Activated T-cell treated with anti-CD3 and anti-CD28 coated beads for 24 hours (primary cell): ENCODE measurements at regions not wholly inside any gene's neighbourhood (a gene's known extent, or its start where the extent isn't known, plus 50 kb on each side); places are given as distances from the start of the nearest gene placed in this dataset.

Experiments used
- DNase-seq: peaks from one replicate; pipeline ENCODE4 v3.0.0-alpha.2; 2020; ENCODE audit warnings: low read depth

DNA sequence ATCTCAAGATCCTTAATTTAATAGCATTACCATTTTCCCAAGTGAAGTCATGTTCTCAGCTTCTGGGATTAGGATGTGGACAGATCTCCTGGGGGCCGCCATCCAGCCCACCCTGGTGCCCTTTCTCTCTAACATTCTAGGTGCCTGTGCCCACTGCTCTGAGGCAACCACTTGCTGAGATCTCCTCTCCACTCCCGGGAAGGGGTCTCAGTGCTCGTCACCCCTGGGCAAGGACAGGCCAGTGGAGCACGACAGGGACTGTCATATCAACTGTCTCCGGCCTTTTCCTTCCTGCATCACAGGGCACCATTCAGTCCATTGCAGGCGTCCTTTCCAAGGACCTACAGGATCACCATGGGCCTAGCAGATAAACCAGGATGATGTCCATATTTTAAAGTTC lies 304.8 kb downstream of the AJAP1 start:
- DNase-seq = no peak

DNA sequence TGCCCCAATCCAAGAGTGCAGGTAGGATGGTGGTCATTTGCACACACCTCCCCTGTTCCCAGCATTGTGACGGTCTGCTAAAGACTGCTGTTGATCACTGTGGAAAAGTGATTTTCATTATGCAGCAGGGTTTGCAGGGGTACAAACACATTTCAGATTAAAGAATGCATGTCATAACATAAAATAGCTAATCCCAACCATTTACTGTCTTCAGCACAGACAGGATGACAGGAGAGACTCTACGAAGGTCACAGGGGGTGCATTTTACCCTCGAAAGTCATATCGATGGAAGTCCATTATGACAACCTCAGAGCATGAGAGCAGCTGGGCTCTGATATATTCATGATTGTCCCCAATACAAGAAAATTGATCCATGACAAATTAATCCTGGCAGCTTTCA lies 302.6 kb downstream of the AJAP1 start:
- no peak for DNase-seq

DNA sequence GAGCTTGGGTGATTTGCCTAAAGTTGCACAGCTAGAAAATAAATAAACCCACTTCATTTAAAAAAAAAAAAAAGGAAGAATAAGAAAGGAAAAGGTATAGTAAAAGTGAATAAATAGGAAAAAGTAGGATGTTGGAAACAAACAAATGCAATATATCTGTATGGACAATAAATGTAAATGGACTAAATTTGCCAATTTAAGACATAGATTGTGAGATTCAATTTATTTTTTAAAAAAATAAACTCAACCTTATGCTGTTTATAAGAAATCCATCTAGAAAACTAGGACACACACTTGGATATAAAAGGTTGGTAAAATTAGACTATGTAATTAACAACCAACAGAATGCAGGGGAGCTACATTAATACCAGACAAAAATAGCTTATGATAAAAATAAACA lies 300.0 kb downstream of the AJAP1 start:
- DNase-seq = no peak

DNA sequence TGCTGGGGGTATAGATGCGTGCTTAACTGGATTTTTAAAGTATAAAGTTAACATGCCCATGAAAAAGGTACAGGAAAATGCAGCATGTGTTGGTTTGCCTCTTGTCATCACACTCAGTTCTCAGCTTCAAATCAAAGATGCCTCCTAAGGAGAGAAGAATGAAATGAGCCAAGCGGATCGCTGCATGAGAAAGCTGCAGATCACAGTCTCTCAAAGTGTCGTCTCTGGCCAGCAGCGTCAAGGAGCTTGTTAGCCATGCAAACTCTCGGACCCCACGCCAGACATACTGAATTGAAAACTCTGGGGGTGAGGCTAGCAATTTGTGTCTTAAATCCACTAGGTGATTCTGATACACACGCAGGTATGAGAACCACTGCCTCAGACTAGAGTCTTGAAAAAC lies 297.2 kb downstream of the AJAP1 start:
- no peak for DNase-seq

DNA sequence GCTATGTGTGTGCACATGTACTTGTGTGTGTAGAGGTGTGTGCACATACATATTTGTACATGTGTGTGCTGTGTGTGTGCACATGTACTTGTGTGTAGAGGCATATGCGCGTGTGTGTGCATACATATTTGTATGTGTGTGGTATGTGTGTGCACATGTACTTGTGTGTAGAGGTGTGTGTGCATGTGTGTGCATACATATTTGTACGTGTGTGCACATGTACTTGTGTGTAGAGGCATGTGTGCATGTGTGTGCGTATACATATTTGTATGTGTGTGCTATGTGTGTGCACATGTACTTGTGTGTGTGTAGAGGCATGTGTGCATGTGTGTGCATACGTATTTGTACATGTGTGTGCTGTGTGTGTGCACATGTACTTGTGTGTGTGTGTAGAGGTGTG lies 291.9 kb downstream of the AJAP1 start:
- DNase-seq = no peak

DNA sequence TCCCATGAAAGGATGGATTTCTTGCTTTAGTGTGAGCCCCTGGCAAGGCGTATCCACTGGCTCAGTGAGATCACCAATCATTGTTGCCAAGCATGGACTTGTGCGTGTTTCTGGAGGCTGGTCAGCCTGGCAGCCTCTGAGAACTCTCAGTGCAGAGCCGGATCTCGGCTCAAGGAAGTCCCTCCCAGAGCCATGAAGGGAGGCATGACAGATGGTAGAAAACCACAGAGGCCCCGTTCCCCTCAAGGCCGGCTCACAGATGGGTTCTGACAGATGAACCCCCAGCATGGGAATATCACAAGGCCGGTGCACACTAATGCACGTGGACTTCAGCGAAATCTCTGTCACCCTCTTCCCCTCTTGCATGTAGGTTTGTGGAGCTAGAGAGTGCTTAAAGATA lies 290.5 kb downstream of the AJAP1 start:
- DNase-seq = no peak

DNA sequence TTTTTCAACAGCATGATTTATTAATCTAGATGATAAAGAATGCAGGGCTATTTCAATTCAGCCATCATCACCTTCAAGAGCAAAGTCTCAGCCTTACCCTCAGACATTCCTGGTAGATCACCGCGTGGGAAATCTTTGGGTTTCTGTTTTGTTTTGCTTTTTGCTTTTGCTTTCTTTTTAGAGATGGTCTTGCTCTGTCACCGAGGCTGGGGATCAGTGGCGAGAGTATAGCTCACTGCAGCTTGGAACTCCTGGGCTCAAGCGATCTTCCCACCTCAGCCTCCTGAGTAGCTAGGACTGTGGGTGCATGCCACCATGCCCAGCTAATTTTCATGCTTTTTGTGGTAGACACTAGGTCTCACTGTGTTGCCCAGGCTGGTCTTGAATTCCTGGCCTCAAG lies 289.7 kb downstream of the AJAP1 start:
- DNase-seq = no peak

DNA sequence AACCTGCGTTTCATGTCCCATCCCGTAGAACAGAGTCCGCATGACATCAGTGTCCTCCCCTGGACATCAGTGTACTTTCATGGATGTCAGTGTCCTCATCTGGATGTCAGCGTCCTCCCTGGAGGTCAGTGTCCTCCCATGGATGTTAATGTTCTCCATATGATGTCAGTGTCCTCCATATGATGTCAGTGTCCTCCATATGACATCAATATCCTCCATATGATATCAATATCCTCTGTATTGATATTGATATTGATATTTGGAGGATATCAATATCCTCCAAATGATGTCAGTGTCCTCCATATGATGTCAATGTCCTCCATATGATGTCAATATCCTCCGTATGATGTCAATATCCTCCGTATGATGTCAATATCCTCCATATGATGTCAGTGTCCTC lies 284.9 kb downstream of the AJAP1 start:
- no peak for DNase-seq

DNA sequence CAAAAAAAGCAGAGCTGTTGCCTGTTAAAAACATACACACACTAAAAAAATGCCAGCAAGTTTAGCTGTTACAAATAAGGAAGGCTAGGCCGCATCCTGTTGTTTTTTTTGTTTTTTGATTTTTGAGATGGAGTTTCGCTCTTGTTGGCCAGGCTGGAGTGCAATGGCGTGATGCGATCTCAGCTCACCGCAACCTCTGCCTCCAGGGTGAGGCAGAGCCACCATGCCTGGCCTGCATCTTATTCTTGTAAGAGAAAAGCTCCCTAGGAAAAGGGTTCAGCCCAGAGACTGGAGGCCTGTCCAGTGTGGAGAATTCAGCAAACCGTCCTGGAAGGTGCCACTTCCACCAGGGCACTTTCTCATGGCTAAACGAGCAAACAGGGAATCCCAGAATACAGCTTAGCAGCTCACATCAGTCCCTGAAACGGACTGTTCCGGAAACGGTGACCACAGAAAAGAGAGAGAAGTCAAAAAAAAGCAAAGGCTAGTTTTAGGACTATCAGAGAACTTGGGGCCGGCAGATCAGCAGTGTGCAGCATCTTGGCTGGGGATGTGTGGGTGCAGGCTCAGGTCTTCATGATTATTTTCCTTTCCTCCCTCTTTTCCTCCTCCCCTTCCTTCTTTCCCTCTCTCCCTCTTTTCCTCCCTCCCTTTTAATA lies 283.6 kb downstream of the AJAP1 start:
- DNase-seq = no peak

DNA sequence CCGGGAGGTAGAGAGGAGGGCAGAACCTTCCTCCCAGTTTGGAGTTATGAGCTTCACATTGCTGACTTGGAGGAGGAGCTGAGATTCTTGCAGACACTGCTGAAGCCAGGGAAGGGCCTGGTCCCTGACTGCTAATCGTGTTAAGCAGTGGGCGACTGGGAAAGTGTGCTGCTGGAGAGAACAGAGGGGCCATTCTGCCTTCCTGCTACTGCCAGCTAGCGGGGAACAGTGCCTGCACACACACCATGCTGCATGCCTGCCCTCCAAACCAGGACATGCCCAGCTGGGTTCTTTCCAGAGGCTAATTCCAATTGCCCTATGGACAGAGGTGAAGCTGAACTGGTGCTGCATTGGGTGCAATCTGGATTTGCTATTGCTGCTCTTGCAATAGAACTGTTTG lies 281.4 kb downstream of the AJAP1 start:
- DNase-seq = no peak

DNA sequence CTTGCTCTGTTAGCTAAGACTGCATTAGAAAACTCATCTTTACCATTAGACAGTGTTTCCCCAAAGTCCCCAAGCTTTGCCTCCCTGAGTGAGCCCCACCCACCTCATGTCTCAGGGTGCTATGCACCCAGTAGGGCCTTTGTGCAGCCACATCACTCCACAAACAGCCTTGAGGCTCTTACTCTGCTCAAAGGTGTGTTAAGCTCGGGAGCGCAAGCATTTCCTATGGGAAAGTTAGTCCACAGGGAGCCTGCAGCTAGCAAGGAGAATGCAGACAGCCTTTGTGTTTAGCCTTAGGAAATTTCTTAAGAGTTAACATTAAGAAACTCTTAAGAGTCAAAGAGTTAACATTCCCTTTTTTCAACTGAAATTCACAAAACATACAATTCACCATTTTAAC lies 278.8 kb downstream of the AJAP1 start:
- no peak for DNase-seq

DNA sequence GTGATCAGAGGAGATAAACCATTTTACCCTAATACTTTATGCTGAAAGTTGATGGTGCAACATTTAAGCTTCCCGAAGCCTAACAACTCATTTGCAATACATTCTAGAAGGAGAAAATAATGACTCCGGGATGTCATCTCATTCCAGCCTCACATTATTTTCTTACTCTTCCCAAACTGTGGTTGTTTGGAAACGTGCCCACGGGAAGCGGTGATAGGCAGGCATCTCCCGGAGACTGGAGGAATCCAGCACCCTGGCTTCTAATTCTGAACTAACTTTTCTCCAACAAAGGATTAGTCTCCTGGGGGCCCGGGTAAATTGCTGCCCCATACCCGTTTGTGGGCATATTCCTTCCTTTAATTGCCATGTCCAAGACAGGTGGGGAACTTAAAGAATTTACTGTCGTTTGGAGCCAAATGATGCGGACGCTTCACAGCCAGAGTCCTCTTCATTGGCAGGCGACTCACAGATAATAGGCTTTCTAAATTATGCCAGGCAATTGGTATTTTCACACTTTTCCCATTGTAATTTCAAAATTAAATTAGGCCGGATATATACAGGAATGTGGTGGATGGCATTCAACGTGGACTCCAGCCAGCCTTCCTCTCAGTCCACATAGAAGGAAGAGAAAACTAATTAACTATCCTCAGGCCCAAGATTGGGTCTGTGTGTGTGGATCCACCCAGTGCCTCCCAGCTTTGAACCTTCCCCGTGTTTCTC lies 278.1 kb downstream of the AJAP1 start:
- DNase-seq = no peak

DNA sequence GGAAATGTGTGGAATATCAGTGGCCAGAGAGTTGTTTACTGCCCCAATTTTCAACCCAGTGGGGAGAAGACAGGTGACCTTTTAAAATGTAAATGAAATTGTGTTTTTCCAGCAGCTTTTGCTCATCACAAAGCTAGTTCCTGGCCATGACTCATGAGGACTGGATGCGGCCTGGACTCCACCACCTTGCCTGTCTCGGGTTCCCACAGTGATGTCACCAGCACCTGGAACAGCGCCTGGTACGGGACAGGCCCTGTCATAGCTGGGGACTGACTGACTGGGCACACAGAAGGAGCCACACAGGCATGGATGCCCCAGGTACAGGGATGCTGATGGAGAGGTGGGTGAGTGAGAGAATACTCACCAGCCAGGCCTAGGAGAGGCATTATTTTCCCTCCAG lies 277.1 kb downstream of the AJAP1 start:
- no peak for DNase-seq

DNA sequence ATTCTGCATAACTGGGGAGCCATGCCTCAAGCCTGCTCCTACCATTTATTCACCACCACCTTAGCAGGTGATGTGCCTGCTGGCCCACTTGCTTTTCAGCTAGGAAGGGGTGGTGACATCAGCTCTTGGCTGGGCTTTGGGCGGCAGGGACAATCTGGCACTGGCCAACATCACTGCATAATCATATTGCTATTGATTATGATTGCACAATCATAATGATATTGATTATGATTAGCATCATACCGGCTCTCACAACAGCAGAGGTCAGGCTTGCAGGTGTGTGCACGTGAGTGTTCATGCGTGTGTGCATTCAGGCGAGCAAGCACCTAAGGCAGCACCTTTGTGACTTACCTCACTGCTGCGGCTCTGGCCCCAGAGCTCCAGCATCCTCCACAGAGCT lies 273.8 kb downstream of the AJAP1 start:
- DNase-seq = no peak

DNA sequence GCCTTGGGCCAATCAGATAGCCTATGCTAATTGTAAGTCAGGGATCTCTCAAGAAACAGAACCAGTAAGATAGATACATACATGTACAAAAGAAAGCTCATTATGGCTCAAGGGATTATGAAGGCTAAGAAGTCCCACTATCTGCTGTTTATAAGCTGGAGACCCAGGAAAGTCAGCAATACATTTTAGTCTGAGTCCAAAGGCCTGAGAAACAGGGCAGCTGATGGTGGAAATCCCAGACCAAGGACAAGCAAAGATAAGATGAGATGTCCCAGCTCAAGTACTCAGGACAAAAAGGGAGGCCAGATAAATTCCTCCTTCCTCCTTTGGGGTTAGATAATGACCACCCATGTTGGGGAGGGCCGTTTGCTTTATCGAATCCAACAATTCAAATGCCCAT lies 269.9 kb downstream of the AJAP1 start:
- no peak for DNase-seq

DNA sequence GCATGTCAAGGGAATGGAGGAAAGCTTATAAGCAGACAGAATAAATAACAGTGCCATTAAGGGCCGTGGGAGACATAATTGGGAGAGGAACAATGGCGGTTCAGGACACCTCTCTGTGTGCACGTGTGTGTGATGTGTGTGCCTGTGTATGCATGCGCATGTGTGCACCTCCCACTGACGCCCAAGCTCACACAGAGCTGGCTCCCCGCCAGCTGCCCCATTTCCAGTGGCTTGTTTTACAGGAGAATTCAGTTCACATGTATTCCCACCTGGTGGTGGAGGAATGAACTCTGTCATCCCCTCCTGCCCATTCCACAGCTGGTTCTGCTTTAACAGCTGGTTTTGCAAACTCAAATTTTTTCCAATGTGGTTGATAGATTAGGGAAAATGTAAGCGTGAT lies 262.2 kb downstream of the AJAP1 start:
- DNase-seq = no peak

DNA sequence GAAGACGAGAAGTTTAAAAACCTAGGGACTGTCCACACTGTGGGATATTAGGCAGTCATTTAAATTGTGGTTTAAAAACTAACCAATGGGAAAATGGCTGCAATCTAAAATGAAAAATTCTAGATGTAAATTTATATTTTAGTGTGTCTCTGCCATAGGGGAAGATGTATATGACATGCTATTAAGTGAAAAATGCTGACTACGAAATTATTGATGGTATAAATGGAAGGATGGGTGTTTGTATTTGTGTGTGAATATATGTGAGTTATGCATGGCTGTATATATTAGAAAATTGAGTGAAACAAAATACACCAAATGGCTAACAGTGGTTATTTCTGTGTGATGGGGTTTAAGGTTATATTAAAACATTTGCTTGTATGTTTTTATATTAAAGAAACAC lies 260.7 kb downstream of the AJAP1 start:
- DNase-seq = no peak

DNA sequence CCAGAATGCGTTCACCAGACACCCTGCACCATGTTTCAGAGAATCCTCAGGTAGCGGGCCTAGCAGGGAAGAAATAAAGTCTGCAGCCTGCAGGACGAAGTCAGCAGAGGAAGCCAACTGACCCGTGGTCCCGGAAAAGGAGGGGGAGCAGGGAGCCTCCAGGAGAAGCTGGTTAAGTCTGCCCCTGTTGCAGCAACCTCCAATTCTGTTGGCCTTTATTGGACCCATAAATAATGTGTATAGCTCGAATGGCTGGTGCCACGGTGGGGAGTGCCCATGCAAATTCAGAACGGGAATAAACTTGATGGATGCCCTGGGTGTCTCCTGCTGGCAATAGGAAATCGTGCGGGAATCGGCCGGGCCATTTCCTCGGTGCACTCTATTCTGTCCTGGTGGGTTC lies 254.1 kb downstream of the AJAP1 start:
- DNase-seq = no peak

DNA sequence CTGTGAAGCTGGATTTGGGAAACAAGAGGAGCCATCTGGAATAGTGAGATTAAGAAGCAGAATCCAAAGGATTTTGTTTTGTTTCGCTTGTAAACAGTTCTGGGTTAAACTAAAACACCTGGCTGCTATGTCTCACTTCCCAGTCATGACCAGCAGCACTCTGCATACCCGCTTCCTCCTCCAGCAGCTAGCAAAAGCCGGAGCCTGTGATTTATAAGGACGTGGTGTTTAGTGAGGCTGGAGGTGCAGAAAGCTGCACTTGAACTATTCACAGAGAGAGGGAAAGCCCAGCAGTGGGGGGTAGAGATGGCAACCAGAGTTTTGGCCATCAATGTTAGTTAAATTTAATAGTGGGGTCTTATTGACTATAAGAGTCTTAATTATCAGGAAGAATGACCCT lies 240.2 kb downstream of the AJAP1 start:
- DNase-seq = no peak

DNA sequence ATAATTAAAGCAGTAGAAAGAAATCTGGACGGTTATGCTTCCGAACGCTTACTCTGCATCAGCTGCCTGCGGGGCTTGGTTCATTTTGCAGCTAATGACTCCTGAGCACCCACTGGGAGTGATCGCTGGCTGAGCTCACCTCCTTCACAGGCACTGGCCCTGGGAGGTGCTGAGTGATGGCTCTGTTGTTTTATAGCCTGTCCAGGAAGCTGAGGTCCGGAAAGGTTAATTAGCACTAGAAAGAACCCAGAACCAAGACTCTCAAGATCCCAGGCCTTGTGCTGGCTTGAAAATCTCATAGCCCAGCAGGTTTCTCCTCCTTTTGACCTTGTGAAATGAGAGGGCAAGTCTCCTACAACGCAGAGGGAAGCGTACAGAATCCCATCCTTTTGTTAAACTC lies 226.2 kb downstream of the AJAP1 start:
- no peak for DNase-seq

DNA sequence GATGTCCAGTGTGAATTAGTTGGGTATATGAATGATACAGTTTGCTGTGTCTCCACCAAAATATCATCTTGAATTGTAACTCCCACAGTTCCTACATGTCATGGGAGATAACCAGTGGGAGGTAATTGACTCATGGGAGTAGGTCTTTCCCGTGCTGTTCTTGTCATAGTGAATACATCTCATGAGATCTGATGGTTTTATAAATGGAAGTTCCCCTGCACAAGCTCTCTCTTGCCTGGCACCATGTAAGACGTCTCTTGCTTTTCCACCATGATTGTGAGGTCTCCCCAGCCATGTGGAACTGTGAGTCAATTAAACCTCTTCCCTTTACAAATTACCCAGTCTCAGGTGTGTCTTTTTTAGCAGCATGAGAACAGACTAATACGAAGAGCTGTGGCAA lies 223.0 kb downstream of the AJAP1 start:
- DNase-seq = no peak

DNA sequence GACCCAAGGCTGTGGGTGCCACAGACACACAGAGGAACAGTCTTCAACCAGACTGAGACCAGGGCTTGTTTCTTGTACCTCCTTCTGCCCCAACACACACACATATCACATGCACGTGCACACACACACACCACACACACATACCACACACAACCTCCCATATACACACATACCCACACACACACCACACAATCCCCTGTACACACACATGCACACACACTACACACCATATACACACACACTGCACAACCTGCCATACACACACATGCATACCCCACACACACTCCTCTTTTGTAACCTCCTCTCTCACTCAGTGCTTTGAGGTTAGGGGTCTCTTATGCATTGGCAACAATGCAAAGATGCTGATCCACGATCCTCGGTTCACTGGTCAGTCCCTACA lies 217.0 kb downstream of the AJAP1 start:
- no peak for DNase-seq

DNA sequence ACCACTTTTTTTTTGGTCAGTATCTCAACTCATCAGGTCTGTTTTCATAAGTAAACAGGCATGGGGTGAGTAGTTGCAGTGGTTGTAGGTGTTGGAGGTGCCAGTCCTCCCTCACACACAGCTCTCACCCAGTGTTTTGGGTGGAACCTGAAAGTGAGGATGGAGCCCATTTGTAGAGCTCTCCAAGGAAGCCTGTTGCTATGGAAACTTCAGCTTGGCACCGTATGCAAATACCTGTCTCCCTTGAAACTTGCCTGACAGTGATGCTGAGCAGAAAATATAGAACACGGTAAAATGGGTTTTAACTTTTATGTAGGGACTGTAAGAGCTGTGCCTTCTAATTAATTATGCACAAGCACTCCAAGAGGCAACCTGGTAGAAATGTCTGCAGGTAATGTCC lies 214.1 kb downstream of the AJAP1 start:
- no peak for DNase-seq

DNA sequence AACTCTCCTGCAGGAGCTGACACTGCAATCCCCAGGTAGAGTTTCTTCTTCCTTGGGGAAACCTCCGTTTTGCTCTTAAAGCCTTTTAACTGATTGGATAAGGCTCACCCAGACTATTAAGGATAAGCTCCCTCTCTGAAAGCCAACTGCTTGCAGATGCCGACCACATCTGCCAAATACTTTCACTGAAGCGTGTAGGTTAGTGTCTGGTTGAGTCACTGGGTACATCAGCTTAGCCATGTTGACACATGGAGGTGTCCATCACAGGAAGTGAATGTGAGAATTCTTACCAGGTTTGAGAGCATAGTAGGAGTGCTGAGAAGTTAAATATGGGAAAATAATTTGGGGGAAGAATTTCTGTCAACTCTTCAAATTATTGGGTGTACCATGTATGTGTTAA lies 202.0 kb downstream of the AJAP1 start:
- no peak for DNase-seq
